Fibroblast of lung (primary cell): ENCODE measurements at regions not wholly inside any gene's neighbourhood (a gene's known extent, or its start where the extent isn't known, plus 50 kb on each side); places are given as distances from the start of the nearest gene placed in this dataset.
A peak's percentile ranks its signal among the peaks of the same experiment; 100 is the strongest.

Experiments used
- DNase-seq, 2 donors: peaks; one replicate each; pipeline versions ENCODE4 v3.0.0 to v3.0.0-alpha.2; 2010; ENCODE audit warnings: low read depth in 2 of 2
- H2AFZ ChIP-seq: 2 replicates; pipeline ENCODE4 v1.5.1; 2012; ENCODE audit warnings: low read length, control low read depth, inconsistent platforms
- H3K27ac ChIP-seq: 2 replicates; pipeline ENCODE4 v1.5.1; 2011; ENCODE audit warnings: low read length, control low read depth; ENCODE audit not compliant: insufficient read depth
- H3K27me3 ChIP-seq: 2 replicates; pipeline ENCODE4 v1.5.1; 2011; ENCODE audit warnings: mild to moderate bottlenecking, low read length; ENCODE audit not compliant: control insufficient read depth, insufficient read depth
- H3K36me3 ChIP-seq: 2 replicates; pipeline ENCODE4 v1.5.1; 2011; ENCODE audit warnings: low read length; ENCODE audit not compliant: control insufficient read depth, insufficient read depth
- H3K4me1 ChIP-seq: 2 replicates; pipeline ENCODE4 v1.5.1; 2011; ENCODE audit warnings: low read length; ENCODE audit not compliant: control insufficient read depth, insufficient read depth; ENCODE audit errors: extremely low read depth
- H3K4me2 ChIP-seq: 2 replicates; pipeline ENCODE4 v1.5.1; 2011; ENCODE audit warnings: low read length, control low read depth; ENCODE audit not compliant: insufficient read depth; ENCODE audit errors: extremely low read depth
- H3K4me3 ChIP-seq, 4 experiments: fragments of 200-600 bp in 1 of 4; sonication (generic) in 1 of 4; replicated peaks in 1 of 4; 2 replicates each; pipeline ENCODE4 v1.5.1; 2011 to 2016; ENCODE audit warnings: low read length in 4 of 4, low read depth in 3 of 4, mild to moderate bottlenecking in 3 of 4, control low read depth in 2 of 4, inconsistent platforms in 1 of 4, mixed read lengths in 1 of 4; ENCODE audit not compliant: insufficient read depth in 1 of 4; ENCODE audit errors: control extremely low read depth in 1 of 4
- H3K79me2 ChIP-seq: 2 replicates; pipeline ENCODE4 v1.5.1; 2012; ENCODE audit warnings: mild to moderate bottlenecking, low read length, inconsistent platforms; ENCODE audit not compliant: control insufficient read depth, insufficient read depth
- H3K9ac ChIP-seq: 2 replicates; pipeline ENCODE4 v1.5.1; 2011; ENCODE audit warnings: mild to moderate bottlenecking, low read length, control low read depth; ENCODE audit not compliant: insufficient read depth
- H3K9me3 ChIP-seq: 2 replicates; pipeline ENCODE4 v1.5.1; 2012; ENCODE audit warnings: low read depth, low read length; ENCODE audit not compliant: control insufficient read depth, insufficient read depth
- H4K20me1 ChIP-seq: 2 replicates; pipeline ENCODE4 v1.5.1; 2011; ENCODE audit warnings: low read length; ENCODE audit not compliant: control insufficient read depth, insufficient read depth; ENCODE audit errors: extremely low read depth
- EZH2 ChIP-seq: IDR thresholded peaks from 2 replicates; pipeline ENCODE4 v1.5.1; 2012; ENCODE audit warnings: low read length, control low read depth, mild to moderate bottlenecking; ENCODE audit errors: missing control alignments
- TF ChIP-seq, protein P1 (sequence below), 2 donors: IDR thresholded peaks in 1 of 2; conservative IDR thresholded peaks in 1 of 2; 1 replicate in 1 of 2; 2 replicates in 1 of 2; pipeline ENCODE4 v1.5.1; 2011 to 2012; ENCODE audit warnings: low read length in 2 of 2, control low read depth in 1 of 2, inconsistent platforms in 1 of 2, low read depth in 1 of 2, mild to moderate bottlenecking in 1 of 2

- Histone ChIP-seq H3K9me3 (no peaks in the 10 kb centered on the region), H3K9ac (no peak overlapping the region), H3K36me3 (no peaks in the 10 kb centered on the region), H2AFZ (no peak overlapping the region), H3K79me2 (no peaks in the 10 kb centered on the region), H4K20me1 (no peaks in the 10 kb centered on the region), H3K4me3 (no peak overlapping the region), H3K27ac (no peak overlapping the region), H3K4me1 (no peaks in the 10 kb centered on the region), H3K4me2 (no peak overlapping the region), H3K27me3 (no peaks in the 10 kb centered on the region)
- TF ChIP-seq EZH2: no peak
- TF ChIP-seq, protein P1, sequence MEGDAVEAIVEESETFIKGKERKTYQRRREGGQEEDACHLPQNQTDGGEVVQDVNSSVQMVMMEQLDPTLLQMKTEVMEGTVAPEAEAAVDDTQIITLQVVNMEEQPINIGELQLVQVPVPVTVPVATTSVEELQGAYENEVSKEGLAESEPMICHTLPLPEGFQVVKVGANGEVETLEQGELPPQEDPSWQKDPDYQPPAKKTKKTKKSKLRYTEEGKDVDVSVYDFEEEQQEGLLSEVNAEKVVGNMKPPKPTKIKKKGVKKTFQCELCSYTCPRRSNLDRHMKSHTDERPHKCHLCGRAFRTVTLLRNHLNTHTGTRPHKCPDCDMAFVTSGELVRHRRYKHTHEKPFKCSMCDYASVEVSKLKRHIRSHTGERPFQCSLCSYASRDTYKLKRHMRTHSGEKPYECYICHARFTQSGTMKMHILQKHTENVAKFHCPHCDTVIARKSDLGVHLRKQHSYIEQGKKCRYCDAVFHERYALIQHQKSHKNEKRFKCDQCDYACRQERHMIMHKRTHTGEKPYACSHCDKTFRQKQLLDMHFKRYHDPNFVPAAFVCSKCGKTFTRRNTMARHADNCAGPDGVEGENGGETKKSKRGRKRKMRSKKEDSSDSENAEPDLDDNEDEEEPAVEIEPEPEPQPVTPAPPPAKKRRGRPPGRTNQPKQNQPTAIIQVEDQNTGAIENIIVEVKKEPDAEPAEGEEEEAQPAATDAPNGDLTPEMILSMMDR (conservative IDR thresholded peaks at IDR 0.05 in 1 of 2, IDR thresholded peaks at IDR 0.05 in 1 of 2; ENCODE audit: low read depth in 1 of 2, low read length in 2 of 2): no peak
- DNase-seq: peak in 1 of 2 donors; percentile 34
These were observed 362.7 kb upstream of the CFAP20DC start for GRCh38 chr3:59412516-59412915.

DNA sequence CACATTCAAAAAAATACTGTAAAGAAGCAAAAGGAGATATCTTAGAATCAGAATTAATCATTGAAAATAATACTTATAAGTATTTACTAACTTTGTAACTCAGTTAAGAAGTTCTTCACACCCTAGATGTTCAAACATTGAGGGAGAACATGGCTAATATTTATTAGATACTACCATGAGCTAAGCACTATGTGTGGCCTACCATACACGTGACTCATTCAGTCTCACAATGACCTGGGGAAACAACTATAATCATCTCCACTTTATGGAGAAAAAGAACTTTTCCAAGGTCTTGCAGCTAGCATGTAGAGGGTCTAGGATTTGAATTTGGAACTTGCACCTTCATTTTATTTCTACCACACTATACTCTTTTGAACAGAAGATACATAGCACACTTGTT is 361.9 kb upstream of the CFAP20DC start:
- Histone ChIP-seq H3K27ac (no peak overlapping the region), H3K36me3 (no peaks in the 10 kb centered on the region)
- TF ChIP-seq EZH2: no peak
- TF ChIP-seq, protein P1 (conservative IDR thresholded peaks at IDR 0.05 in 1 of 2, IDR thresholded peaks at IDR 0.05 in 1 of 2; ENCODE audit: low read depth in 1 of 2, low read length in 2 of 2): no peak

GRCh38 chr3:59411186-59411585 is 361.4 kb upstream of the CFAP20DC start:
- H4K20me1 ChIP-seq: no peaks in the 10 kb centered on the region
- H3K4me2 ChIP-seq: no peak overlapping the region
- H3K9me3 ChIP-seq: no peaks in the 10 kb centered on the region
- H3K9ac ChIP-seq: no peak overlapping the region
- TF ChIP-seq, protein P1 (conservative IDR thresholded peaks at IDR 0.05 in 1 of 2, IDR thresholded peaks at IDR 0.05 in 1 of 2; ENCODE audit: low read depth in 1 of 2, low read length in 2 of 2): no peak
- no peak for TF ChIP-seq EZH2
- H3K79me2 ChIP-seq: no peaks in the 10 kb centered on the region
- H3K4me3 ChIP-seq: no peak overlapping the region
- H3K36me3 ChIP-seq: no peaks in the 10 kb centered on the region
- no peaks in the 10 kb centered on the region for H3K4me1 ChIP-seq
- no peaks in the 10 kb centered on the region for H3K27me3 ChIP-seq
- H3K27ac ChIP-seq: no peak overlapping the region
- DNase-seq: no peak
- no peak overlapping the region for H2AFZ ChIP-seq

More for the DNA sequence above, 361.9 kb upstream of the CFAP20DC start:
- no peak overlapping the region for H3K4me2 ChIP-seq
- H3K27me3 ChIP-seq: no peaks in the 10 kb centered on the region
- H3K79me2 ChIP-seq: no peaks in the 10 kb centered on the region
- no peaks in the 10 kb centered on the region for H4K20me1 ChIP-seq
- H3K4me3 ChIP-seq: no peak overlapping the region
- no peak overlapping the region for H2AFZ ChIP-seq
- H3K4me1 ChIP-seq: no peaks in the 10 kb centered on the region
- H3K9me3 ChIP-seq: no peaks in the 10 kb centered on the region
- H3K9ac ChIP-seq: no peak overlapping the region
- DNase-seq: peak in 1 of 2 donors; percentile 28
